ENCODE measurements at regions not wholly inside any gene's neighbourhood (a gene's known extent, or its start where the extent isn't known, plus 50 kb on each side); places are given as distances from the start of the nearest gene placed in this dataset.

- no peak for TF ChIP-seq CTCF (IDR thresholded peaks at IDR 0.05)
- no peak for TF ChIP-seq EZH2 (IDR thresholded peaks at IDR 0.05; ENCODE audit: borderline replicate concordance, insufficient read depth, low read depth, low read length, poor library complexity, severe bottlenecking)
Observed at GRCh38 chr11:97110376-97110775, 720.6 kb downstream of the JRKL start.
